Endothelial cell of umbilical vein (primary cell): ENCODE measurements at regions not wholly inside any gene's neighbourhood (a gene's known extent, or its start where the extent isn't known, plus 50 kb on each side); places are given as distances from the start of the nearest gene placed in this dataset.
A peak's percentile ranks its signal among the peaks of the same experiment; 100 is the strongest.

Experiments
- BruUV-seq: library from RNA; stranded (reverse); fragments of 400-500 nt; replicated peaks from 2 replicates; lab custom pipeline; 2021; lab: Mats Ljungman, UMichigan
- CTCF ChIA-PET: fragments of 300-600, 350-600 bp; sonication (Branson Sonifier 250); formaldehyde crosslinking; loops from one replicate; lab custom pipeline; 2021; ENCODE audit warnings: antibody characterized with exemption, inconsistent platforms; lab: Charles Lee
- POLR2A ChIA-PET: fragments of 300-600, 350-600 bp; sonication (Branson Sonifier 250); formaldehyde crosslinking; loops from one replicate; lab custom pipeline; 2021; ENCODE audit warnings: antibody characterized with exemption, inconsistent platforms; lab: Charles Lee
- DNase-seq: peaks from one replicate; pipeline ENCODE4 v3.0.0-alpha.2; 2011; ENCODE audit warnings: low read depth, low spot score
- FAIRE-seq: peaks from 2 replicates; lab custom pipeline; 2011; peaks lifted over from hg19 to GRCh38; lab: Jason Lieb, UNC
- H2AFZ ChIP-seq: 2 replicates; pipeline ENCODE4 v1.6.0; 2012; ENCODE audit warnings: low read depth, low read length, control low read depth, inconsistent platforms
- H3K27ac ChIP-seq: 2 replicates; pipeline ENCODE4 v1.5.1; 2011; ENCODE audit warnings: low read depth, mild to moderate bottlenecking, control low read depth, low read length, moderate library complexity; ENCODE audit not compliant: insufficient read depth
- H3K27me3 ChIP-seq, 2 experiments: 2 replicates each; pipeline versions ENCODE4 v1.6.0 to v1.6.1; 2011; ENCODE audit warnings: low read length in 2 of 2, mixed read lengths in 1 of 2; ENCODE audit not compliant: control insufficient read depth in 2 of 2, insufficient read depth in 2 of 2
- H3K36me3 ChIP-seq, 2 experiments: 2 replicates in 1 of 2; 3 replicates in 1 of 2; pipeline ENCODE4 v1.5.1; 2011; ENCODE audit warnings: low read length in 2 of 2, mild to moderate bottlenecking in 1 of 2, moderate library complexity in 1 of 2; ENCODE audit not compliant: control insufficient read depth in 2 of 2, insufficient read depth in 2 of 2; ENCODE audit errors: extremely low read depth in 1 of 2
- H3K4me1 ChIP-seq: 3 replicates; pipeline ENCODE4 v1.5.1; 2011; ENCODE audit warnings: mild to moderate bottlenecking, low read length; ENCODE audit not compliant: control insufficient read depth, insufficient read depth; ENCODE audit errors: extremely low read depth
- H3K4me2 ChIP-seq: 2 replicates; pipeline ENCODE4 v1.6.1; 2011; ENCODE audit warnings: low read length, control low read depth, mixed read lengths; ENCODE audit not compliant: insufficient read depth
- H3K4me3 ChIP-seq, 3 experiments: fragments of 200-600 bp in 1 of 3; sonication (generic), shearing (Covaris generic) in 1 of 3; replicated peaks in 1 of 3; 2 replicates each; pipeline ENCODE4 v1.5.1; 2011 to 2016; ENCODE audit warnings: control low read depth in 3 of 3, low read length in 3 of 3, mild to moderate bottlenecking in 2 of 3, inconsistent platforms in 1 of 3, low read depth in 1 of 3, moderate library complexity in 1 of 3; ENCODE audit not compliant: insufficient read depth in 1 of 3
- H3K79me2 ChIP-seq: 2 replicates; pipeline ENCODE4 v1.6.0; 2012; ENCODE audit warnings: low read length, inconsistent platforms; ENCODE audit not compliant: control insufficient read depth, insufficient read depth
- H3K9ac ChIP-seq: replicated peaks from 2 replicates; pipeline ENCODE3; 2011; ENCODE audit warnings: low read length, control low read depth; ENCODE audit not compliant: insufficient read depth; ENCODE audit errors: extremely low read depth
- H3K9me1 ChIP-seq: replicated peaks from 3 replicates; pipeline ENCODE4 v1.6.0; 2011; ENCODE audit warnings: mild to moderate bottlenecking, low read length; ENCODE audit not compliant: control insufficient read depth, insufficient read depth; ENCODE audit errors: extremely low read depth
- H3K9me3 ChIP-seq: replicated peaks from 2 replicates; pipeline ENCODE4 v1.5.1; 2012; ENCODE audit warnings: low read length, inconsistent platforms; ENCODE audit not compliant: control insufficient read depth, insufficient read depth
- H4K20me1 ChIP-seq: replicated peaks from 2 replicates; pipeline ENCODE3; 2011; ENCODE audit warnings: mild to moderate bottlenecking, low read length; ENCODE audit not compliant: control insufficient read depth, insufficient read depth; ENCODE audit errors: extremely low read depth
- EZH2 ChIP-seq: IDR thresholded peaks from 2 replicates; pipeline ENCODE4 v1.6.1; 2012; ENCODE audit warnings: borderline replicate concordance, low read depth, mild to moderate bottlenecking, moderate library complexity, low read length, inconsistent platforms; ENCODE audit not compliant: severe bottlenecking
- FOS ChIP-seq: IDR thresholded peaks from 2 replicates; pipeline ENCODE4 v1.6.1; 2011; ENCODE audit warnings: mild to moderate bottlenecking, low read length, moderate library complexity, borderline replicate concordance; ENCODE audit not compliant: insufficient read depth
- GATA2 ChIP-seq: IDR thresholded peaks from 2 replicates; pipeline ENCODE4 v1.7.0; 2011; ENCODE audit warnings: low read depth, mild to moderate bottlenecking, moderate library complexity, mixed read lengths, low read length; ENCODE audit not compliant: insufficient read length, insufficient read depth
- JUN ChIP-seq: IDR thresholded peaks from 2 replicates; pipeline ENCODE4 v1.6.1; 2011; ENCODE audit warnings: borderline replicate concordance, low read depth; ENCODE audit not compliant: insufficient read length, insufficient read depth
- MYC ChIP-seq: IDR thresholded peaks from one replicate; pipeline ENCODE4 v1.6.1; 2011; ENCODE audit warnings: mild to moderate bottlenecking, low read depth, low read length
- POLR2A ChIP-seq: IDR thresholded peaks from 2 replicates; pipeline ENCODE4 v1.6.1; 2012; ENCODE audit warnings: low read depth, mild to moderate bottlenecking, control low read depth, low read length
- POLR2AphosphoS5 ChIP-seq: IDR thresholded peaks from 2 replicates; pipeline ENCODE4 v1.6.1; 2012; ENCODE audit warnings: low read depth, mild to moderate bottlenecking, control low read depth, low read length, moderate library complexity; ENCODE audit not compliant: insufficient read depth
- dilution Hi-C: fragments of 300-500 bp; cut with MboI; formaldehyde crosslinking; loops from one replicate; pipeline ENCODE4 v1.15.0; 2019; ENCODE audit warnings: low sequenced_read_pairs; ENCODE audit not compliant: extremely low pct_ligation_motif_present
- intact Hi-C: fragments of 100-400 bp; cut with micrococcal nuclease; formaldehyde crosslinking; loops from one replicate; pipeline ENCODE4 v1.10.0; 2022
- TF ChIP-seq, protein P1 (sequence below): IDR thresholded peaks from 2 replicates; pipeline ENCODE4 v1.6.1; 2011; ENCODE audit not compliant: insufficient read depth, insufficient read length
- TF ChIP-seq, protein P2 (sequence below), 2 donors: IDR thresholded peaks; 1 replicate in 1 of 2; 2 replicates in 1 of 2; pipeline ENCODE4 v1.5.1; 2011; ENCODE audit warnings: low read length in 2 of 2, mild to moderate bottlenecking in 2 of 2, moderate library complexity in 2 of 2, control low read depth in 1 of 2, inconsistent platforms in 1 of 2, low read depth in 1 of 2; ENCODE audit not compliant: insufficient read depth in 1 of 2; ENCODE audit errors: extremely low read depth in 1 of 2

DNA sequence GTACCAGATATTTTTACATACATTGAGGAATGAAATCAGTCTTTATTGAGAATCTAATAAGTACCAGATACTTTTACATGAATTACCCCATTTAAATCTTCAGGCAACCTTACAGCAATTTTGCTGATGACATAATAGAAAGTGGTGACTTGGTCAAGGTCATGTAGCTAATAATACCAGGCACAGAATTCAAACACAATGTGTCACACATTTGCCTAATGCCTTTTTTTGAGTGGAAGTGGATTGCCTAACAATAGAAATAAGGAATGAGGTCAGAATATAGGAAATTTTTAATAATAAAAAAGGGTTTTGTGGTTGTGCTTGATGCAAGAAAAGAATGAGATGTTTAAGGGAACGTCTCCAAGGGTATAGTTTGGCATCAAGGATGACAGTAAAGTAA, 466.6 kb upstream of the IGFBP3 start:
- Histone ChIP-seq H3K27me3 (peaks cover 0 to under 1% of the 10 kb centered on the region in 2 experiments), H3K27ac (no peak overlapping the region), H4K20me1 (no peaks in the 10 kb centered on the region), H3K36me3 (no peaks in the 10 kb centered on the region), H3K4me2 (no peak overlapping the region), H3K9me1 (no peaks in the 10 kb centered on the region), H3K4me3 (no peak overlapping the region), H3K79me2 (no peaks in the 10 kb centered on the region), H2AFZ (no peak overlapping the region), H3K4me1 (no peaks in the 10 kb centered on the region), H3K9ac (no peak overlapping the region), H3K9me3 (no peaks in the 10 kb centered on the region)
- no TSS peak for BruUV-seq
- no peak for FAIRE-seq
- ChIA-PET CTCF (no interaction called here), POLR2A (no interaction called here)
- intact Hi-C loops, result no loop called here
- TF ChIP-seq FOS, result peak; percentile 10
- TF ChIP-seq, protein P1, sequence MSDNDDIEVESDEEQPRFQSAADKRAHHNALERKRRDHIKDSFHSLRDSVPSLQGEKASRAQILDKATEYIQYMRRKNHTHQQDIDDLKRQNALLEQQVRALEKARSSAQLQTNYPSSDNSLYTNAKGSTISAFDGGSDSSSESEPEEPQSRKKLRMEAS, result no peak
- no peak for TF ChIP-seq EZH2
- no peak for TF ChIP-seq JUN
- peak; percentile 4 for DNase-seq
- dilution Hi-C loops, result no loop called here

DNA sequence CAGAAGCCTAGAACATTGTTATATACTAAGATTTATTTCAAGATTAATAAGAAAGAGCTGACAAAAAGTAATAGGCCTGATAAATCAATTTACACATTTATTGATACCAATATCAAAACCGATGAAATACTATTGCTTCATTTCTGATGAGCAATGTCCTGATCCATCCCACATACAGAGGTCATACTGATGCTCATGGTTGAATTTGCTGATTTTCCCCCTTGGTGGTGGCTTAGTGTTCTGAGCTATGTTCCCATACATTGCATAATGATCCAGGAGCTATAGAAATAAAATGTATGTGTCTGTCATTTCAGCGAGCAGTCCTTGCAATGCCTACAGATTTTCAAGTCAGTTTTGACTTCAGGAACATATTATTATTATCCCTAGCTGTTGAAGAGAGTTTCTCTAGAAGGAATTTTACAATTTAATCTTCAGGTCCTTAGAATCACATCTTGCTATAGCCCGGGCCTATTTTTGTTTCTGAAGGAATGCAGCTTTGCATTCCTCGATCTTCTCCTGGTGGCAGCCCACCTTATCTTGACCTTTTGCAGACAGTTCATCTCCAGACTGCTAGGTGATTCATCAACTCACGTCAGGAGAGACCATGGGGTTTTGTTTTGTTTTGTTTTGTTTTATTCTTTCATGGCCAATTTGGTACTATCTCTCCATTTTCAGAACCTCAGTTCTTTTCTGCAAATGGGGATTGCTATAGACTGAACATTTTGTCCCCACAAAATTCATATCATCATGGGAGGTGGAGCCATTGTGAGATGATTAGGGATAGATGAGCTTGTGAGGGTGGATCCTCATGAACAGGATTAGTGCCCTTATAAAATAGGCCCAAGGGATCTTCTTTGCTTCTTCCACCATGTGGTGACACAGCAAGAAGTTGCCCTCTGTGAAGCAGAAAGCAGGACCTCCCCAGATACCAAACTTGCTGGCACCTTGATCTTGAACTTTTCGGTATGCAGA, 465.6 kb upstream of the IGFBP3 start:
- Histone ChIP-seq H3K4me3 (no peak overlapping the region), H3K4me2 (no peak overlapping the region)
- no peak for DNase-seq

More for the DNA sequence above, 465.6 kb upstream of the IGFBP3 start:
- no peak for TF ChIP-seq MYC
- TF ChIP-seq, protein P2, sequence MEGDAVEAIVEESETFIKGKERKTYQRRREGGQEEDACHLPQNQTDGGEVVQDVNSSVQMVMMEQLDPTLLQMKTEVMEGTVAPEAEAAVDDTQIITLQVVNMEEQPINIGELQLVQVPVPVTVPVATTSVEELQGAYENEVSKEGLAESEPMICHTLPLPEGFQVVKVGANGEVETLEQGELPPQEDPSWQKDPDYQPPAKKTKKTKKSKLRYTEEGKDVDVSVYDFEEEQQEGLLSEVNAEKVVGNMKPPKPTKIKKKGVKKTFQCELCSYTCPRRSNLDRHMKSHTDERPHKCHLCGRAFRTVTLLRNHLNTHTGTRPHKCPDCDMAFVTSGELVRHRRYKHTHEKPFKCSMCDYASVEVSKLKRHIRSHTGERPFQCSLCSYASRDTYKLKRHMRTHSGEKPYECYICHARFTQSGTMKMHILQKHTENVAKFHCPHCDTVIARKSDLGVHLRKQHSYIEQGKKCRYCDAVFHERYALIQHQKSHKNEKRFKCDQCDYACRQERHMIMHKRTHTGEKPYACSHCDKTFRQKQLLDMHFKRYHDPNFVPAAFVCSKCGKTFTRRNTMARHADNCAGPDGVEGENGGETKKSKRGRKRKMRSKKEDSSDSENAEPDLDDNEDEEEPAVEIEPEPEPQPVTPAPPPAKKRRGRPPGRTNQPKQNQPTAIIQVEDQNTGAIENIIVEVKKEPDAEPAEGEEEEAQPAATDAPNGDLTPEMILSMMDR (IDR thresholded peaks at IDR 0.05; ENCODE audit: extremely low read depth in 1 of 2, insufficient read depth in 1 of 2, low read depth in 1 of 2, low read length in 2 of 2), result no peak
- no peak for TF ChIP-seq FOS
- no peak for TF ChIP-seq EZH2
- TF ChIP-seq JUN, result no peak
- TF ChIP-seq POLR2A, result no peak
- TF ChIP-seq, protein P1, result no peak
- no peak for TF ChIP-seq GATA2
- TF ChIP-seq POLR2AphosphoS5, result no peak
- no peaks in the 10 kb centered on the region for H3K36me3 ChIP-seq
- FAIRE-seq, result no peak
- ChIA-PET POLR2A (no interaction called here), CTCF (interaction anchor here (1.2 kb wide), 1 partner anchor 16 kb away, joined by 3 read pairs; no protein-coding TSS in a partner anchor)
- dilution Hi-C loops, result no loop called here
- intact Hi-C loops, result no loop called here
- BruUV-seq, result no TSS peak
- H3K9me3 ChIP-seq, result no peaks in the 10 kb centered on the region
- no peaks in the 10 kb centered on the region for H3K4me1 ChIP-seq
- no peak overlapping the region for H3K9ac ChIP-seq
- no peaks in the 10 kb centered on the region for H3K79me2 ChIP-seq
- H4K20me1 ChIP-seq, result no peaks in the 10 kb centered on the region
- H3K27me3 ChIP-seq, result no peaks in the 10 kb centered on the region
- no peaks in the 10 kb centered on the region for H3K9me1 ChIP-seq
- no peak overlapping the region for H2AFZ ChIP-seq
- no peak overlapping the region for H3K27ac ChIP-seq
